ENCODE measurements at regions not wholly inside any gene's neighbourhood (a gene's known extent, or its start where the extent isn't known, plus 50 kb on each side); places are given as distances from the start of the nearest gene placed in this dataset.
A peak's percentile ranks its signal among the peaks of the same experiment; 100 is the strongest.
"Not testable (repeated sequence)": the region's sequence is repeated elsewhere in the genome, so short reads cannot be mapped to it uniquely, and the experiment has no call there.

DNA sequence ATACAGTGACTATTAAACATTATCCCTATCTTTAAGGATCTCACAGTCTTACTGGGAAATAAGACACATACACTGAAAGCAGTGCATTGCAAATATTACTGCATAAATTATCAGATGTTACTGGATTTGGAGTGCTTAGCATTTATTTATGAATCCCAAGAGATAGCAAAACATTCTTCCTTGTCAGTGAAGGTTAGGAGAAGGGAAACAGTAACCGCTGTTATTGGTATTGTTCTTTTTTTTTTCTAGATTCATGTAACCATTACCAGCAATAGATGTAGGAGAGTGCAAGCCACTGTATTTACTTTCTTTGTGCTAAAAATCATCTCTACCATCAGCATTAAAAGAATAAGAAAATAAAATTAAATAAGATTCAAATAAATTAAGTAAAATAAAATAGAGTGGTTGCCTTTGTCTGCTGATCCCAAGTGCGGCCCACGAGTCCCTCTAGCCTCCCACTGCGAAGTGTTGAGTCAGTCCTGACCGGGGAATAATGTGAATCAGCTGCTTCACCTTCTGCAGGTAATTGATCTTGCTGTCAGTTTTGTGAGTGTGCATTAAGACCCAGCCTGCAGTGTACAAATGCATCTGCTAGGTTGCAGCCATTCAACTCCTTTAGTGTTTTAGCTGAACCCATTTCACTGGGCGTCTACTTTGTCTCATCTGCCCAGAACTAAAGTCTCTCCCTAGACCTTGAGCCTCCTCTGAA is 1344.9 kb downstream of the GATA3 start:
- no peak for DNase-seq (ENCODE audit: low read depth in 2 of 3, low spot score in 2 of 3)

DNA sequence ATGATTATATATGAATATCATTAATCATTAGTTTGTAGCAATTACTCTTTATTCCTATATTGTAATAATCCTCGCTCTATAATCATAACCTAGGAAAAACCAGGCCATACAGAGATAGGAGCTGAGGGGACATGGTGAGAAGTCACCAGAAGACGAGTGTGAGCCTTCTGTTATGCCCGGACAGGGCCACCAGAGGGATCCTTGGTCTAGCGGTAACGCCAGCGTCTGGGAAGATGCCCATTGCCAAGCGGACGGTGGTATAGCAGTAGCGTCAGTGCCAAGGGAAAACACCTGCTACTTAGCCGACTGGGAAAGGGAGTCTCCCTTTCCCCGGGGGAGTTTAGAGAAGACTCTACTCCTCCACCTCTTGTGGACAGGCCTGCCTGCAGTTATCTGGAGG is 1347.6 kb downstream of the GATA3 start:
- not testable (repeated sequence) for DNase-seq (ENCODE audit: low read depth in 2 of 3, low spot score in 2 of 3)

DNA sequence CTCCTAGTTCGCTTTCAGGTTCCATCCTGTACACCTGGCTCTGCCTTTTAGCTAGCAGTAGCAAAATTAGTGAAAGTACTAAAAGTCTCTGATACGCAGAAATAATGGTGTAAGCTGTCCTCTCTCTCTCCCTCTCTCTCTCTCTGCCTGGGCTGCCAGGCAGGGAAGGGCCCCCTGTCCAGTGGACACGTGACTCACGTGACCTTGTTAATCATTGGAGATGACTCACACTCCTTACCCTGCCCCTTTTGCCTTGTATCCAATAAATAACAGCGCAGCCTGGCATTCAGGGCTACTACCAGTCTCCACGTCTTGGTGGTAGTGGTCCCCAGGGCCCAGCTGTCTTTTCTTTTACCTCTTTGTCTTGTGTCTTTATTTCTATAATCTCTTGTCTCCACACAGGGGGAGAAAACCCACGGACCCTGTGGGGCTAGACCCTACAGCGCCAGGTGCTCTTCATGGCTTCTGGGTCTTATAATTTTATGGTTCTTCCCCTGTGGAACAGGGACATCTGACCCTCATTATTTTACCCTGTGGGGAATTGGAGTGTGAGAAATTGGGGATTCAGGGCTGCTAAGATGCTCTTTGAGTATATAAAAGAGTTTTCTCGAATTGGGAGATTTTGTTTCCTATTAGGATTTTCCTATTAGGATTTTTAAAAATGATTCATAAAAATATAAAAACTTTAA is 1348.2 kb downstream of the GATA3 start:
- DNase-seq (ENCODE audit: low read depth in 2 of 3, low spot score in 2 of 3): not testable (repeated sequence)

DNA sequence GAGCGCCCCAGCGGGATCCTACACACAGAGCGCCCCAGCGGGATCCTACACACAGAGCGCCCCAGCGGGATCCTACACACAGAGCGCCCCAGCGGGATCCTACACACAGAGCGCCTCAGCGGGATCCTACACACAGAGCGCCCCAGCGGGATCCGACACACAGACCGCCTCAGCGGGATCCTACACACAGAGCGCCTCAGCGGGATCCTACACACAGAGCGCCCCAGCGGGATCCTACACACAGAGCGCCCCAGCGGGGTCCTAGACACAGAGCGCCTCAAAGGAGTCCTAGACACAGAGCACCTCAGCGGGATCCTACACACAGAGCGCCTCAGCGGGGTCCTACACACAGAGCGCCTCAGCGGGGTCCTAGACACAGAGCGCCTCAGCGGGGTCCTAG is 1352.7 kb downstream of the GATA3 start:
- DNase-seq (ENCODE audit: low read depth in 2 of 3, low spot score in 2 of 3): not testable (repeated sequence)

DNA sequence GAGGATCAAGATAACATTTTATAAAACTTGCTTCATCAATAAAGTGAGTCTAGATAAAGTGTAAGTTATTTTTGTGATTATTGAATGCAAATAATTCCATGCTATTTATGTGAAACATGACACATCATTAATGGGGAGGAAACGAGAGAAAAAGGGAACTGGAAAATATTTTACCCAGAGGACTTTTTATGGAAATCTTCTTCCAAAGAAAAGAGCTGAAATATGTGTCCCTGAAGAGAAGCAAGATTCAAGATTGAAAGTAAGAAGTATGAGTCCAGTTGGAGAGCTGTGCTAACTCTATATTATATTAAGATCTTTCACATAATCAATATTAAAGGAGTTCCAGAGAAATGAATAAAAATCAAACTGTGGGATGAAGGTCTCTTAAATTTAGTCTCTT is 1361.8 kb downstream of the GATA3 start:
- DNase-seq (ENCODE audit: low read depth in 2 of 3, low spot score in 2 of 3): no peak

DNA sequence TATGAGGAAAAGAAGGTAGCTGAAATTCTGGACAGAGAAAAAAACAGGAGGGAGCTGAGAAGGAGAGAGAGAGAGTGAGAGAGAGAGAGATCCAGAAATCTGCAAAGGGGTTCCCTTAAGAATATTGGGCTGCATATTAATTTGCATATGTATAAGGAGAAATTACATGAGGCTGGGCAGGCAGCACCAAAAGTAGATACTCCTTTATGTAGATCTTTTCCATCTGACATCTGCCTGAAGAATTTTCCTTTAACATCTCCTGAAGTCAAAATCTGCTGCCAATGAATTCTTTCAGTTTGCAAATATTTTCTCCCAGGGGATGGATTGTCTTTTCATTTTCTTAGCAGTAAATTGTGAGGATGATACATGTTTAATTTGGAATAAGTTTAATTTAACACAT is 1365.3 kb downstream of the GATA3 start:
- DNase-seq (ENCODE audit: low read depth in 2 of 3, low spot score in 2 of 3): no peak

DNA sequence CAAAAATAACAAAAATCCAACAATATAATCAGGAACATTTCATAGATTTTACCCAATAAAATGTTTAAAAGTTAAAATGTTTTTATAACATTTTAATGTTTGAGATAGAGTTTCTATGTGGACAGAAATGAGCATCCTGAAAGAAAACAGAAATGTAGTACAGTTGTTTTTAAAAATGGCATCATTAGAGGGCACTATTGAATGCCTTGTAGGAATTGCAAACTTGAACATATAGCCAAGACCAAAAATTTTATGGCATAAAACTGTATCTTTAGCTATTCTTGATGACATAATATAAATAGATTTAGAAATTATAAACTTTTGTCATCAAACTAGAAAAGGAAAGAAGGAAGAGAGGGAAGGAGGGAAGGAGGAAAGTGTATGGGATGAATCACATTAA is 1372.7 kb downstream of the GATA3 start:
- no peak for DNase-seq (ENCODE audit: low read depth in 2 of 3, low spot score in 2 of 3)

DNA sequence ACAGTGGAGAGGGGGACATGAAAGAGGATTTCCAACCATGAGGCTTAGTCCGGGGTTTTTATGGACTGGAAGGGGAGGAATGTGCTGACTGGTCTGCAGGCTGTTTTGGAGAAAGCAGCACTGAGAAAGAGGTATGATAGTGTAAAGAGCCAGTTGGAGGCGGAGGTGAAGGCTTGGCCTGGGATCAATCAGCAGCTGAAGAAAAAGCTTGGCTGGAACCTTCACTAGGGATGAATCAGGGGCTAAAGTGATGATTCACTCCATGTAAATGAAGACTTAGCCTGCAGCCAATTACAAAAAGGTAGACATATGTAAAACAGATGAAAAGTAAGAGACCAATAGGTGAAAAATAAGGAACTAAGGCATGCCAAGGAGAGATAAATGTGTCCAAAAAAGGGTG is 1382.6 kb downstream of the GATA3 start:
- DNase-seq (ENCODE audit: low read depth in 2 of 3, low spot score in 2 of 3): no peak

DNA sequence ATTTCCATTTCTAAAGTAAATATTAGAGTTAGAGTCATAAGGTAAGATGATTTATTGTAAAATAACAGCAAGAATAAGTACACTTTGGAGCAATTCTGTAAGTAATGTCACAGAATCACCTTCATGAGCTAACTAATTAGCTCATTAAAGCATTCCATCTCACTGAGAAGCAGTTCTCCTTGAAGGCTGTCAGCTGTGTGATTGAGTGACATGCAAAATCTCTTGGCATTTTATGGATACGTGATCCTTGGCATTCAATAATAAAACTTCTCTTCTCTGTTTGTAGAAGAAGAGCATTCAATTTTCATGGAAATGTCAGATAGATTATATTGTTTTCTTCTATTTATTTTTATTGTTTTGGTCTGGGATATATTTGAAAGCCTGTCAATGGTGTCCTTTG is 1389.3 kb downstream of the GATA3 start:
- no peak for DNase-seq (ENCODE audit: low read depth in 2 of 3, low spot score in 2 of 3)

DNA sequence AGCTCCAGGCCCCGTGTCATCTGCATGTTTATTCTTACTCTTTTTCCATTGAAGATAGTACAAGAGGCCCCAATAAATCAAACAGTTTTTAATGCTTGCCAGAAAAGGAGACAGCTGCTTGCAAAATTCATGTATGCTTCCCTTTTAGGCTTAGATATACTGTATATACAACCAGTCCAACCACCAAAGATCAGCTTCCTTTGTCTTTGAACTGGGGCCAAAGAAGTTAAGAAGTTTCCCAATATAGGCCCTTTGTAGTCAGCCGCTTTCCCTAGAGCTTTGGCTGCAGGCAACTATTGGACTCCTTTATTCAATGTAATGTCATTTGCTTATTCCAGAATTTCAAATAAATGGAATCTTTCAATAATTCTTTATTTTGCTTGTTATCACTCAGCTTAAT is 1395.0 kb downstream of the GATA3 start:
- DNase-seq (ENCODE audit: low read depth in 2 of 3, low spot score in 2 of 3): no peak

DNA sequence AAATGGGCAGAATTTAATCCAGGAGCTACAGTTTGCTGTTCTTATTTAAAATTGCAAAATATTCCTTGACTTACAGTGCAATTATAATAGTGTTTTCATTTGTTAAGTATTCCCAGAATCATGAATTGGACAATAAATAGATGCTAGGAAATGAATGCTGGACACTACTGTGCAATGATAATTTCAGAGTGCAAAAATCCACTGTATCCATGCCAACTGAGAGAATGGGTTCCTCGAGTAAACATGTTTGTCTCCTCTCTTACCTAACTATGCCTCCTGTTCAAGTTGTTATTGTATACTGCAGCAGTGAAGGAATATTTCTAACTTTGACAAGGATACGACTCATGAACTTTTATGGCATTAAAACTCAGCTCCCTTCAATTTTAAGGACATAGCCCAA is 1396.3 kb downstream of the GATA3 start:
- no peak for DNase-seq (ENCODE audit: low read depth in 2 of 3, low spot score in 2 of 3)

DNA sequence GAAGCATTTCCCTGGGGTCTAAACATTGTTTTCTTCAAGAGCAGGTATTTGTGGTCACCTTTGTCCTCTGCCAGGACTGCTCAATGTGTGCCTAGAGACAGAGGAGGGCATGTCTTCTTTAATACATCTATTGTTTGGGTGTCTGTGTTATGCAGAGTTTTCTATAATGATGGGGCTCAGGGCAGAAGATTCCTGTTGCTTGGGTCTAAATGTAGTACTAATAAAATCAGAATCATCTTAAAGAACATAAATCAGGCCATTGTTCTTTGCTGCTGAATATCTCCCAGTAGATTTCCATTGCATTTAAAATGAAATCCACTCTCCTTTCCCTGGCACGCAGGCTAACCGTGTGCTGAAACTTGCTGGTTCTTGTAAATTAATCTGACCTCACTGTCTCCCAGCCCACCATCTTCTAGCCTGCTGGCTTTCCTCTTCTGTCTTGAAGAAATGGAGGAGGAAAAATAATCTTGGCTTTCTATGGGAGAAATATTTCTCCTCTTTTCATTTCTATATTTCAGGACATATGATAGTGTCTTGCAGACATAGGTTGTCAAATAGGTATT is 1396.8 kb downstream of the GATA3 start:
- DNase-seq (ENCODE audit: low read depth in 2 of 3, low spot score in 2 of 3): no peak

DNA sequence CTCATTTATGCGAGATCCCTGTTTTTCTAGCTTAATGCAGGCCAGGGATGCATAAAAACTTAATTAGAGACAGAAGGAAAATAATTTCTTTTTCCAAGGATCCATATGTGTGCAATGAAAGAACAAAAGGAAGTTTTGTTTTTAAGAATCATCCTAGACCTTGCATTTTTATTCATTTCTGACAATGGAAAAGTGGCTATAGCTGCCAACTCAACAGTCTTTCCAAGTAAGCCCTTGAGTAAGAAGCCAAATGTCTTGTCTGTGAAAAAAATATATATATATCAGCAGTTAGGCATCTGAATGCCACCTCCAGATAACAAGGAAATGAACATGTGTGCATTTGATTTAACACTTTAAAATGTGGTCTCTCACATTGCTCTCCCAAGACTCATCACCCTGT is 1397.6 kb downstream of the GATA3 start:
- DNase-seq (ENCODE audit: low read depth in 2 of 3, low spot score in 2 of 3): no peak

DNA sequence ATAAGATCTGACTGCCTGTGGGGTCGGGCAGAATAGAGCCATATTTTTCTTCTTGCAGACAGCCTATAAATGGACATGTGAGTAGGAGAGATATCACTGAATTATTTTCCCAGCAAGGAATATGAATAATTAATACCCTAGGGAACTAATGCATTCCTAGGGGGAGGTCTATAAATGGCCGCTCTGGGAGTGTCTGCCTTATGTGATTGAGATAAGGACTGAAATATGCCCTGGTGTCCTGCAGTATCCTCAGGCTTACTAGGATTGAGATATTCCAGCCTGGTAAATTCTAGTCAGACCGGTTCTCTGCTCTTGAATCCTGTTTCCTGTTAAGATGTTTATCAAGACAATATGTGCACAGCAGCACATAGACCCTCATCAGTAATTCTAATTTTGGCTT is 1399.4 kb downstream of the GATA3 start:
- DNase-seq (ENCODE audit: low read depth in 2 of 3, low spot score in 2 of 3): peak in 1 of 3 donors; percentile 0

DNA sequence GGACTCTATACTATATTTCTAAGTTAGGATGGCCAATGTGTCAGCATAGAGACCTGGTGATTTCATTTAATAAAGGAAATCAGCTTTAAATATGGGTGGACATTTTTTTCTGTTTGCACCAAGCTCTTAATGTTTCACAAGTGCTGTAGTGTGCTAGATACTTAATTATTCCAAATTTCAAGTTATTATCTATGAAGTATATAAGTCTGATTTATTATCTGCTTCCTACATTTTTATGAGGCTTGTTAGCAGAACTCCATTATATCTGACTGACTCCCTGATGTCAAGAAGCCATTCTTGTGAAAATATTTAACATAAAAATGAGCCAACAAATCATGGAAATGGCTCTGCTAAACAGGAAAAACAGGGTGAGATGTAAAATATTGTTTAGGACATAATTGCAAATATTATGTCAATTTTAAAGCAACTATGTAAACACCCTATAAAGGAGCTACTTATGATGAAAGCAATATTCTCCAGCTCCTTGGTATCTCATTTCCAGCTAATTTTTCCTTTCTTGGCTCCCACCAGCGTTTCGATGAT is 1415.2 kb downstream of the GATA3 start:
- DNase-seq (ENCODE audit: low read depth in 2 of 3, low spot score in 2 of 3): no peak

DNA sequence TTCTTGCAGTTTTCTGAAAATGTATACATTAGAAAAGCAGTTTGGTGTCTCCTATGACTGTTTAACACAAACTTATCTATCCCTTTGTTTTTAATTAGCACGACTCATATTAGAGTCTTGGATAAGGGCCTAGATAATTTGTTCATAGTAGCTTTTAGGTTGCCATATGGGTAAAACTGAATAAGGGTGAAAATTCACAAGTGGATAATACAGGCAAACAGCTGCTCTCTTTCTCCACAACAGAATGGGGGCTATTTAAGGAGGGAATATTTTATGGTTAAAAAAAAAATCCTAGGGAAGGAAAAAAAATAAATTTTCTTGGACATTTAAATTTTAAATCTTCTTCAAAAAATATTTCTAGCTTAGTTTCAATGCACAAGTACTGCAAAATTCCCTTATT is 1416.1 kb downstream of the GATA3 start:
- DNase-seq (ENCODE audit: low read depth in 2 of 3, low spot score in 2 of 3): no peak

DNA sequence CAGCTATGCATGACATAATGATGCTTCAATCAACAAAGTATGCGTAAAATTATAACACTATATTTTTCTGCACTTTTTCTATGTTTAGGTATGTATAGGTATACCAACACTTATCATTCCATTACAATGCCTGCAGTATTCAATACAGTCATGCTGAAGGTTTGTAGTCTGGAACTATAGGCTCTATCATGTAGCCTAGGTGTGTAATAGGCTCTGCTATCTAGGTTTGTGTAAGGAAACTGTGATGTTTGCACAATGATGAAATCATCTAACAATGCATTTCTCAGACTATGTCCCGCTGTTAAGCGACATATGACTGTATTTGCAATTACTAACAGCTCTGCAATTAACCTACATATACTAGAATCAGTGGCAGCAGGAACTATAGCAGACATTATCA is 1447.5 kb downstream of the GATA3 start:
- no peak for DNase-seq (ENCODE audit: low read depth in 2 of 3, low spot score in 2 of 3)

DNA sequence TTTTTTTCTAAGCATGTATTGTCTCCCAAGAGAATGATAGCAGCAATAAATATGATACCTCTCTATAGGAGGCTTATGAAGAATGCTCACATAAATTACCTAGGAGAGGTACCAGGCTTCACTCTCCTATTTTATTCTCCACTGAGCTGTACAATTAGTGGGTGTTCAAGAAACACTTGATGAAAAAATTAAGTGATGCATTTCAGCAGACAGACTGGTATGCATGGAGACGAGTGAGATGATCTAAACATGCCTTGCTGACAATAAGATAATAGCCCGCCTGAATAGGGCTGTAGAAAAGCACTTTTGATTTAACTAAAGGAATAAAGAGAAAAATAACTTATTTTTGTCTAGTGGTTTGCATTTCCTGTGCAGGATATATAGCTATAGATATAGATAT is 1449.7 kb downstream of the GATA3 start:
- no peak for DNase-seq (ENCODE audit: low read depth in 2 of 3, low spot score in 2 of 3)

DNA sequence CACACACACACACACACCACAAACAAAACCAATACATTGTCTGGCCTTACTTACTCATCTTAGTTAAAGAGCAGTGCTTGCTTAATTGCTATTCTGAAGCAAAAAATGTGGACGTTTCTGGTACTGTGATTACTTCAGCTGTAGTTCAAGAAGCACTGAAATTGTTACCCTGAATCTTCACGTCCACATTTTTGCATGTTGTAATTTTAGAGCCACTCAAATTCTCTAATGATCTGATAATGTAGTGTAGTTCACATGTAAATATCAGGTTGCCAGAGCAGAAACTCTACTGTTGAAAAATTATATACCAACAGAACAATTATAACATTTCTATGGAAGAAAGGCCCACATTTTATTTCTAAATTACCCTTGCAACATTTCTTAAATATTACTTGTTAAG is 1451.1 kb downstream of the GATA3 start:
- no peak for DNase-seq (ENCODE audit: low read depth in 2 of 3, low spot score in 2 of 3)

DNA sequence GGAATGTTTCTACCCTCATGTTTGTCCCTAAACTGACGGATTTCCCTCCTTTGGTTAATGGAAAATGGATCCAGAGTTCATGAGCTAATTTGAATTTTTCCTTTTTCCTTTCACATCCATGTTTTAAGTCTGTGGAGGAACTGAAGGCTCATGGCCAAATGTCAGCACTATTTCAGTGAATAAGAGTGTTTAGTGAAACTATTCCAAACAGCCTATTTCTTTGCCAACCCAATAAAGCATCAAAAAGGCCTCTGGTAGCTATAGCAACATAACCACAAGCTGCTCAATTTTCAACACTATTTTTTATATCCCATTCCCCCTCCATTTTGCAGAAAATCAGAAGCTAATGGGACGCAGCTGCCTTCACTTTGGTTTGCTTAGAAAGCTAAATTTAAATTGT is 1454.1 kb downstream of the GATA3 start:
- no peak for DNase-seq (ENCODE audit: low read depth in 2 of 3, low spot score in 2 of 3)

DNA sequence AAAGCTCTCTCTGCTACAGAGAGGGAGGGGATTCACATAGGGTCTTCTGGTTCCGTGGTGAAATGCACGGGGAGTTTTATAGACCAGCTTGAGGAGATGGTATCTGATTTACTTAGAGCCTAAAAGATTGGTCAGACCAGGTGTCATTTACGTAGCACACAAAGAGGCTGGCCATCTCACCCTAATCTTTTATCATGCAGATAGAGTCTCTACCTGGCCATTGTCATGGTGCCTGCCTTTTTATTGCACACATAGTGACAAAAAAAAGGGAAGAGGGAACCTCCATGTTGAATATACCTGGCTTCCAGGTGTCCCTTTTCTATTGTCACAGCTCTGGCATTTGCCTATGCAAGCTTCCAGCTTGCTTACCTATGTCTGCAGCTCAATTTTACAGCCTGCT is 1456.1 kb downstream of the GATA3 start:
- DNase-seq (ENCODE audit: low read depth in 2 of 3, low spot score in 2 of 3): no peak

DNA sequence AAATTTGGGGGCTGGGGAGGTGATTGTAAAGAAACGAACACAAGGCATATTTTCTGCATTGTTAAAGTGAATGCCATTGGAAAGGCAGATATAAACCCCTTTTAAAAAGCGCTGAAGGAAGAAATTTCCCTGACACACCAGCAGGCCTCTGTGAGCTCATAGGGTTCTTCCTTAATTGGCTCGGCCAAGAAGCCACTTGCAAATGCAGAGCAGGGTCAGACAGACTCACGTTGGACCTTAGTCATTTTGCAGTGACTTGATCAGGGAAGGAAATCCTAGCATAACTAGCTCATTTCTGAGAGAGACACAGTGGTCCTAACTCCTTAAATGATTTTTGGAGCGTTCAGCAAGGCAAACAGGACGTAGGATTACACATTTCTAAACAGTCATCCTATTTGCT is 1461.4 kb downstream of the GATA3 start:
- no peak for DNase-seq (ENCODE audit: low read depth in 2 of 3, low spot score in 2 of 3)

All from hematopoietic multipotent progenitor cell (in vitro differentiated cells).